H9 (cell line): ENCODE measurements at regions not wholly inside any gene's neighbourhood (a gene's known extent, or its start where the extent isn't known, plus 50 kb on each side); places are given as distances from the start of the nearest gene placed in this dataset.

Source experiments
- DNase-seq: peaks from one replicate; pipeline ENCODE4 v3.0.0-alpha.2; 2017
- H2AFZ ChIP-seq: one replicate; pipeline ENCODE4 v1.6.1; 2013; ENCODE audit warnings: mild to moderate bottlenecking, low read length, control low read depth, moderate library complexity
- H2AK5ac ChIP-seq: 2 replicates; pipeline ENCODE4 v1.6.1; 2013; ENCODE audit warnings: low read length, control low read depth, mixed read lengths; ENCODE audit not compliant: insufficient read length
- H2BK120ac ChIP-seq: one replicate; pipeline ENCODE4 v1.6.1; 2013; ENCODE audit warnings: low read depth, mild to moderate bottlenecking, low read length, control low read depth, inconsistent platforms; ENCODE audit not compliant: poor library complexity, severe bottlenecking
- H2BK12ac ChIP-seq: 2 replicates; pipeline ENCODE4 v1.6.1; 2013; ENCODE audit warnings: low read length, control low read depth, mixed read lengths, low read depth; ENCODE audit not compliant: insufficient read length
- H2BK15ac ChIP-seq: 2 replicates; pipeline ENCODE4 v1.6.1; 2013; ENCODE audit warnings: low read depth, low read length, control low read depth
- H2BK20ac ChIP-seq: one replicate; pipeline ENCODE4 v1.6.1; 2013; ENCODE audit warnings: low read depth, mild to moderate bottlenecking, low read length, control low read depth, inconsistent platforms; ENCODE audit not compliant: poor library complexity, severe bottlenecking
- H2BK5ac ChIP-seq: 2 replicates; pipeline ENCODE4 v1.6.1; 2013; ENCODE audit warnings: low read length, control low read depth, mixed read lengths; ENCODE audit not compliant: insufficient read length
- H3K14ac ChIP-seq: 2 replicates; pipeline ENCODE4 v1.6.1; 2013; ENCODE audit warnings: low read length, control low read depth; ENCODE audit not compliant: insufficient read depth
- H3K18ac ChIP-seq: 2 replicates; pipeline ENCODE4 v1.6.1; 2013; ENCODE audit warnings: low read depth, mild to moderate bottlenecking, mixed read lengths, low read length, control low read depth; ENCODE audit not compliant: insufficient read length
- H3K23ac ChIP-seq: 2 replicates; pipeline ENCODE4 v1.6.1; 2013; ENCODE audit warnings: low read length, control low read depth, mixed read lengths, low read depth; ENCODE audit not compliant: insufficient read length
- H3K23me2 ChIP-seq: 2 replicates; pipeline ENCODE4 v1.6.1; 2013; ENCODE audit warnings: low read depth, mild to moderate bottlenecking, mixed read lengths, low read length, control low read depth; ENCODE audit not compliant: insufficient read length, poor library complexity, severe bottlenecking
- H3K27ac ChIP-seq: 2 replicates; pipeline ENCODE4 v1.5.1; 2013; ENCODE audit warnings: low read length, control low read depth, mixed read lengths, low read depth; ENCODE audit not compliant: insufficient read length
- H3K27me3 ChIP-seq: 2 replicates; pipeline ENCODE4 v1.6.1; 2013; ENCODE audit warnings: low read length, control low read depth, inconsistent platforms; ENCODE audit not compliant: insufficient read depth
- H3K4ac ChIP-seq: 2 replicates; pipeline ENCODE4 v1.6.1; 2013; ENCODE audit warnings: low read depth, mild to moderate bottlenecking, control low read depth, inconsistent platforms, low read length, moderate library complexity
- H3K4me1 ChIP-seq: 2 replicates; pipeline ENCODE4 v1.6.1; 2013; ENCODE audit warnings: low read length, control low read depth, inconsistent platforms; ENCODE audit not compliant: insufficient read depth
- H3K4me2 ChIP-seq: 2 replicates; pipeline ENCODE4 v1.6.1; 2013; ENCODE audit warnings: low read length, control low read depth, mixed read lengths; ENCODE audit not compliant: insufficient read length, insufficient read depth
- H3K56ac ChIP-seq: 2 replicates; pipeline ENCODE4 v1.6.1; 2013; ENCODE audit warnings: low read depth, mild to moderate bottlenecking, mixed read lengths, low read length, control low read depth; ENCODE audit not compliant: insufficient read length
- H3K79me1 ChIP-seq: 2 replicates; pipeline ENCODE4 v1.6.1; 2013; ENCODE audit warnings: low read depth, mild to moderate bottlenecking, moderate library complexity, low read length, control low read depth, inconsistent platforms; ENCODE audit not compliant: insufficient read depth, poor library complexity, severe bottlenecking
- H3K79me2 ChIP-seq: 2 replicates; pipeline ENCODE4 v1.6.1; 2013; ENCODE audit warnings: low read length, control low read depth, inconsistent platforms; ENCODE audit not compliant: insufficient read depth
- H3K9ac ChIP-seq: 2 replicates; pipeline ENCODE4 v1.6.1; 2013; ENCODE audit warnings: low read length, control low read depth, mixed read lengths; ENCODE audit not compliant: insufficient read length; ENCODE audit errors: extremely low read depth
- H3K9me3 ChIP-seq: one replicate; pipeline ENCODE4 v1.6.1; 2013; ENCODE audit warnings: low read depth, low read length, inconsistent platforms; ENCODE audit not compliant: control insufficient read depth
- H3T11ph ChIP-seq: one replicate; pipeline ENCODE4 v1.6.1; 2013; ENCODE audit warnings: mild to moderate bottlenecking, low read length, control low read depth, inconsistent platforms
- H4K20me1 ChIP-seq: one replicate; pipeline ENCODE4 v1.6.1; 2013; ENCODE audit not compliant: control insufficient read depth, insufficient read length, insufficient read depth
- H4K5ac ChIP-seq: 2 replicates; pipeline ENCODE4 v1.6.1; 2013; ENCODE audit warnings: low read depth, mild to moderate bottlenecking, mixed read lengths, low read length, control low read depth; ENCODE audit not compliant: insufficient read length
- H4K8ac ChIP-seq: replicated peaks from 2 replicates; pipeline ENCODE4 v1.6.1; 2013; ENCODE audit warnings: low read length, control low read depth, mixed read lengths, low read depth; ENCODE audit not compliant: insufficient read length
- H4K91ac ChIP-seq: 2 replicates; pipeline ENCODE4 v1.6.1; 2013; ENCODE audit warnings: low read depth, mild to moderate bottlenecking, moderate library complexity, mixed read lengths, low read length, control low read depth; ENCODE audit not compliant: insufficient read length
- H3K27ac Mint-ChIP-seq, 3 experiments: 2 replicates in 2 of 3; 3 replicates in 1 of 3; pipeline ENCODE4 v1.8.0; 2020 to 2021; ENCODE audit warnings: mixed read lengths in 3 of 3, mild to moderate bottlenecking in 1 of 3, moderate library complexity in 1 of 3
- H3K27me3 Mint-ChIP-seq: 2 replicates; pipeline ENCODE4 v1.8.0; 2021; ENCODE audit warnings: low read depth, mild to moderate bottlenecking, moderate library complexity, mixed read lengths
- H3K36me3 Mint-ChIP-seq, 3 experiments: 2 replicates in 2 of 3; 3 replicates in 1 of 3; pipeline ENCODE4 v1.8.0; 2020 to 2021; ENCODE audit warnings: low read depth in 3 of 3, mixed read lengths in 3 of 3; ENCODE audit not compliant: insufficient read depth in 1 of 3
- H3K4me1 Mint-ChIP-seq, 2 experiments: 2 replicates each; pipeline ENCODE4 v1.8.0; 2020; ENCODE audit warnings: mixed read lengths in 2 of 2
- H3K4me3 Mint-ChIP-seq, 2 experiments: 2 replicates in 1 of 2; 3 replicates in 1 of 2; pipeline ENCODE4 v1.8.0; 2020 to 2021; ENCODE audit warnings: mild to moderate bottlenecking in 2 of 2, mixed read lengths in 2 of 2, moderate library complexity in 1 of 2
- H3K9me3 Mint-ChIP-seq, 2 experiments: 2 replicates in 1 of 2; 3 replicates in 1 of 2; pipeline ENCODE4 v1.8.0; 2020; ENCODE audit warnings: mild to moderate bottlenecking in 2 of 2, mixed read lengths in 2 of 2, moderate library complexity in 1 of 2
- WGBS: extraction: QIAGEN DNeasy Blood & Tissue Kit; methylation state at CpG from one replicate; pipeline ENCODE4 v1.1.7; 2013; ENCODE audit warnings: missing lambda C conversion rate, low lambda C conversion rate, mixed read lengths; ENCODE audit not compliant: insufficient read length; ENCODE audit errors: extremely low coverage; 5-methylcytosine and 5-hydroxymethylcytosine counted together
- TF ChIP-seq, protein P1 (sequence below): fragments of 200-600 bp; sonication (generic); conservative IDR thresholded peaks from 3 replicates; pipeline ENCODE4 v1.8.0; 2021; ENCODE audit warnings: antibody characterized with exemption, mild to moderate bottlenecking

DNA sequence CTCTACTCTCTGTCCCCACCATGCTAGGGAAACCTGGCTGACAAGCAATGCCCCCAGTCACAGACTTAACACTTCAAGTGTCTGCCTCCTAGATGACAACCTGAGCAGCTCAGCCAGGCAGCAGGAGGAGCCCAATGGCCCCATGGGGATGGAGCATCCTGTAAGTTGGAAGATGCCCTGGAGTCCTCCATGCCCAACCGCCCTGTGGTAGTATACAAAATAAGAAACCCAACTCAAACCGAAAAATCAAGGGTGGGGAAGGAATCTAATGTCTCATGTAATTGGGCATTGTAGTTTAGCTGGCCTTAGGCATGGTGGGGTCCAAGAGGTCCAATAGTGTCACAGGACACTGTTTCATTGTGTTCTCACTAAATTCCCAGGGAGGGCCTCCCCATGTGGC is 104.0 kb downstream of the AIPL1 start:
- no peak overlapping the region for H2BK15ac ChIP-seq
- H3K18ac ChIP-seq: no peak overlapping the region
- H2BK5ac ChIP-seq: no peak overlapping the region
- H3K79me1 ChIP-seq: no peaks in the 10 kb centered on the region
- H3K4me2 ChIP-seq: no peak overlapping the region
- Mint-ChIP-seq H3K36me3 (no peaks in the 10 kb centered on the region), H3K27me3 (peaks cover 12% of the 10 kb centered on the region), H3K4me1 (peaks cover 0 to 4% of the 10 kb centered on the region in 2 experiments; a peak in 1 of 4 replicates), H3K9me3 (no peaks in the 10 kb centered on the region; a peak in 1 of 5 replicates), H3K4me3 (no peak overlapping the region), H3K27ac (no peak overlapping the region; a peak in 1 of 7 replicates)
- WGBS: no CpG with 5 or more reads among the region's 2 CpGs
- no peak for DNase-seq
- H3K27ac ChIP-seq: no peak overlapping the region
- no peaks in the 10 kb centered on the region for H3K9me3 ChIP-seq
- H2AK5ac ChIP-seq: no peak overlapping the region
- H3K4ac ChIP-seq: no peak overlapping the region
- no peak overlapping the region for H3K14ac ChIP-seq
- no peaks in the 10 kb centered on the region for H3K23me2 ChIP-seq
- no peaks in the 10 kb centered on the region for H3K4me1 ChIP-seq
- H3T11ph ChIP-seq: no peak overlapping the region
- no peak overlapping the region for H3K56ac ChIP-seq
- H2BK20ac ChIP-seq: no peak overlapping the region
- H2AFZ ChIP-seq: no peak overlapping the region
- no peaks in the 10 kb centered on the region for H3K27me3 ChIP-seq
- TF ChIP-seq, protein P1, sequence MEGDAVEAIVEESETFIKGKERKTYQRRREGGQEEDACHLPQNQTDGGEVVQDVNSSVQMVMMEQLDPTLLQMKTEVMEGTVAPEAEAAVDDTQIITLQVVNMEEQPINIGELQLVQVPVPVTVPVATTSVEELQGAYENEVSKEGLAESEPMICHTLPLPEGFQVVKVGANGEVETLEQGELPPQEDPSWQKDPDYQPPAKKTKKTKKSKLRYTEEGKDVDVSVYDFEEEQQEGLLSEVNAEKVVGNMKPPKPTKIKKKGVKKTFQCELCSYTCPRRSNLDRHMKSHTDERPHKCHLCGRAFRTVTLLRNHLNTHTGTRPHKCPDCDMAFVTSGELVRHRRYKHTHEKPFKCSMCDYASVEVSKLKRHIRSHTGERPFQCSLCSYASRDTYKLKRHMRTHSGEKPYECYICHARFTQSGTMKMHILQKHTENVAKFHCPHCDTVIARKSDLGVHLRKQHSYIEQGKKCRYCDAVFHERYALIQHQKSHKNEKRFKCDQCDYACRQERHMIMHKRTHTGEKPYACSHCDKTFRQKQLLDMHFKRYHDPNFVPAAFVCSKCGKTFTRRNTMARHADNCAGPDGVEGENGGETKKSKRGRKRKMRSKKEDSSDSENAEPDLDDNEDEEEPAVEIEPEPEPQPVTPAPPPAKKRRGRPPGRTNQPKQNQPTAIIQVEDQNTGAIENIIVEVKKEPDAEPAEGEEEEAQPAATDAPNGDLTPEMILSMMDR: no peak
- H3K79me2 ChIP-seq: no peaks in the 10 kb centered on the region
- H3K9ac ChIP-seq: no peak overlapping the region
- H2BK120ac ChIP-seq: no peak overlapping the region
- H2BK12ac ChIP-seq: no peak overlapping the region
- H4K5ac ChIP-seq: no peak overlapping the region
- H3K23ac ChIP-seq: no peak overlapping the region
- no peaks in the 10 kb centered on the region for H4K20me1 ChIP-seq
- H4K91ac ChIP-seq: no peak overlapping the region
- no peak overlapping the region for H4K8ac ChIP-seq
